Glomerular visceral epithelial cell (primary cell): ENCODE measurements at regions not wholly inside any gene's neighbourhood (a gene's known extent, or its start where the extent isn't known, plus 50 kb on each side); places are given as distances from the start of the nearest gene placed in this dataset.
A peak's percentile ranks its signal among the peaks of the same experiment; 100 is the strongest.
"Not testable (repeated sequence)": the region's sequence is repeated elsewhere in the genome, so short reads cannot be mapped to it uniquely, and the experiment has no call there.

Experiments used
- DNase-seq: peaks from one replicate; pipeline ENCODE4 v3.0.0-alpha.2; 2016; ENCODE audit errors: extremely low spot score

DNA sequence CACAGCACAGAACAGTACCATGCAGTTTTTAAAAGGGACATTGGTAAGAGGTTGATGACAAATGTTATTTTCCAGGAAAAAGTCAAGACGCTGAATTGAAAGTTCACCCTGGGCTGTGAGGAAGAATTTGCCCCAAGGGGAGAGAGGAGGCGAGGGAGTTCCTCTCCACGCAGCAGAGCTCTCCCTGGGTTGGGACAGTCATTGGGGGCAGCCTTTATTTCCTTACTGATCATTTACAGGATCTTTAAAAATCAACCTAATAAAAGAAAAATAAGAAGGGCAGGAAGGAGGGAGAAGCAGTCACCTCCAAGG, 49.9 kb upstream of the WNT7B start:
- no peak for DNase-seq

DNA sequence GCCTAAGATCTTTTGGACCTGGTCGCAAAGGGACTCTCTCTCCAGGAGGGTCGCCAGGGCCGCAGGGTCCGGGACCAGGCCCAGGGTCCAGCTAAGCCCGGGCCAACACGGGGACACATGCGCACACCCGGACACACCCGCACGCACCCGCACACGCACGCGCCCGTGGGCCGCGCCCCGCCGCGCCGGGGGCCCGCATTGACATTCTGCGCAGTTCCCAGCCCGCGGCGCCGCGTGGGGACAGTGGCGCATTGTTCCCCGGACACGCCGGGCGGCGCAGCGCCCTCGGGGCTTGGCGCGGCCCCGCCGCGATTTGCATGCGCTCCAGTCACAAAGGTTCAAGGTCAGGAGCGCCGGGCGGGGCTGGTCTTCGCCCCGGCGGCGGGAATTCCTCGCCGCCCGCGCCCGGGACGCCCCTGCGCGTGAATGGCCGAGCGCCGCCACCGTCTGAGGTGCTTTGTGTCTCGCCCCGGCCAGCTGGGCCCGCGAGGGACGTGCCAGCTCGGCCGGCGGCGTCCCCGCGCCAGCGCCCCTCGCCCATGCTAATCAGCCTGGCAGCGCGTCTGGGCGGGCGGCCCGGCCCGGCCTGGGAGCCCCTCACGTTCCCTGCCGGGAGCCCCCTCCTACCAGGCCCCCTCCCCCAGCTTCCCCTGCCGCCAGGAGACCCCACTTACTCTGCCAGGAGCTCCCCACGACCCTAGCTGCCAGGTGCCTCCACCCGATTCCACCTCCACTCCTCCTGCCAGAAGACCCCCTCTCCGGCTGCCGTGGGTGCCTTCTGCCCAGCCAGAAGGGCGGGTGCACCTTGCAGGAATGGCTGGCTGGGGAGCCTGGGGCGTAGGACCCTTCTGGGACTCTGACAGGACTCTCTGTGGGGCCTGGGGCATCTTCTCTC, 50.5 kb upstream of the WNT7B start:
- DNase-seq: no peak

DNA sequence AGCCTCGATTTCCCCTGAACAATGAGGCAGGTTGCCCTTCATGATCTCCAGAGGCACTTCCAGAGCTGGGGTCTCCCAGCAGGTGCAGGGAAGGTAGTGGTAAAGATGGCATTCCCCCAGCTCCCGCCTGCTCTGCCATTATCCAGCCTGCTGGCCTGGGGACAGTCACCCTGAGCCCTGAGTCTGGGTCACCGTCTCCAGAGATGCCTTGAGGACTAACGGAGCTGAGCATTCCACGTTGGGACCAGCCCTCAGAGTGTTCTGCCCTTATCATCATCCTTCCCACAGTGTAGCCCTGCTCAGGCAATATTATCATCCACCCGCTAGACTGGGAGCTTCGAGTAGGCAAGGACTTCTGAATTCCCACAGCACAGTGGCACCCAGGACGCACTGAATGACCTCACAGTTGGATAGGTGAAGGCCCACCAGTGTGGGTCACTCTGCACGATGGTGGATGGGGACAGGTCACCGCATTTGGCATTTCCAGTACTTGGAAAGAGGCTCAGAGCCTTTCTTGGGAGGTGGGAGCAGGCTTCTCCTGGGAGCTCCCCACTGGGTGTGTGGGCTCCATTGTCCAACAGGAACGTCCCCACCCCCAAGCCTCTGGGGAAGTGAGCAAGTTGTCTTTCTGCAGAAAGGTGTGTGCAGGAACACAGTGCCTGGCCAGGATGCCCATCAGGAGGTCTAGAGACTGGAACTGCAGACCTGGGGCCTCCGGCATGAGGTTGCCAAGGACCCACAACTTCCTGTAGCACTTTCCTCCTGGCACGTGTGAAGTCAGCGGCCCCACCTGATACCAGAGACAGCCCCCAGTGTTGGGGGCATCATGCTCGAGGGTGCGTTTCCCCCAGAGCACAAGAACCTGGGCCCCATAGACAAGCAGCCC, 51.4 kb upstream of the WNT7B start:
- DNase-seq: no peak

DNA sequence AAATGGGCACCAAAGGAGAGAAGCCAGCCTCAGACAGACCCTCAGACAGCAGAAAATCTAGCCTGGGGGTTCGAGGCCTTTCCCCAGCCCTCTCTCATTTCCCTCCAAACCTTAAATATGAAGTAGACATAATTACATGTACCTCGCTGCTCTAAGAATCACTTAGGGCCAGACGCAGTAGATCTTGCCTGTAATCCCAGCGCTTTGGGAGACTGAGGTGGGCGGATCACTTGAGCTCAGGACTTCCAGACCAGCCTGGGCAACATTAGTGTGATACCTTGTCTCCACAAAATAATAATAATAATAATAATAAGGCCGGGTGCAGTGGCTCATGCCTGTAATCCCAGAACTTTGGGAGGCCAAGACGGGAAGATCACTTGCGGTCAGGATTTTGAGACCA, 52.1 kb upstream of the WNT7B start:
- DNase-seq: no peak

DNA sequence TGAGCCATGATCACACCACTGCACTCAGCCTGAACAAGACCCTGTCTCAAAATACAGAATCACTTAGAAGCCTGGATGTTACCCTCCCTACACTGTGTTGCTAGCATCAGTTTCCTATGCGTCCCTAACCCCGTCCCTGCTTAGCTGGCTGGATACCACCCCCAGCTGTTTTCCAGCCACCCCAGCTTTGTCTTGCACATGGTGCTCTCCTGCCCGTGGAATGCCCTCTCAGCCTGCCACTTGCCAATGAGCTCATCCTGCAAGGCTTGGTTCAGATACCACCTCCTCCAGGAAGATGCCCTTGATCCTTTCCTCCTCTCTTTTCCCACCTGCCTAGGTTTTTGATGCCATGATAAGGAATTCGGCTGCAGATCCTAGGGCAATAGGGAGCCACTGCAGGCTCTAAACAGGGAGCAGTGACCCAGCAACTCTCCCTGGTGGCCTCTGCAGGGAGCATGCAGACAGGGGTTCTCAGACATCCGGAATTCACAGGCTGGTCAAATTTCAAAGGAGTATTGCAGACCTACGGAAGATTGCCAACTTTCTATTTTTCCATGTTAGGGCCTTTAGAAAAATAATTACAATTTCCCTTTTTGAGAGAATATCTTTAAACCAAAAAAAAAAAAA, 52.7 kb upstream of the WNT7B start:
- no peak for DNase-seq

DNA sequence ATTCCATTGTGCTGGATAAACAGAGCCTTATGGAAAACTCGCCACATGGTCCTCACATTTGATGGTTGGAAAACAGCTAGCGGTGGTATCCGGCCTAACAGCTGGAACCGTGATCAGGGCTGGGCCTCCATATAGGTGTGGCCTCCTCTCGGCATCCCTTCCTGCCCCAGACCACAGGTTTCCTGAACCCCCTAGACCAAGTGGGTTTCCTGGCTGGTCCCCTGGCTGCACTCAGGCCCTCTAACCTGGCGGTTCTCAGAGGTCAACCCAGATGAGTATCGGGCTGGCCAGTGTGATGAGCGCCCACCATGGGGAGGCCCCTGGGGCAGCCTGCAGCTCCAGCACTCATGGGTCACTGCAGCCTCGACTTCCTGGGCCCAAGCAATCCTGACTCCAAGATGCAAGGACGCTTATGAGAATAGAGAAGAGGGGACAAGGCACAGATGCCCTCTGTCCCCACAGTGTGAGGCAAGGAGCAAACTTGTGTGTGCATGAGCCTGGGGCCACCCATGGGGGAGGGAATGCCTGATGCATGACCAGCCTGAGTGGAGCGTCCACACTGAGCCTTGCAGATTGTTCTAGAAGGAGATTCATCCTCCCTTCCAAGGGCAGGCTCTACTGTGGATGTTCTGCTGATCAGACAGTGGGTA, 53.4 kb upstream of the WNT7B start:
- no peak for DNase-seq

DNA sequence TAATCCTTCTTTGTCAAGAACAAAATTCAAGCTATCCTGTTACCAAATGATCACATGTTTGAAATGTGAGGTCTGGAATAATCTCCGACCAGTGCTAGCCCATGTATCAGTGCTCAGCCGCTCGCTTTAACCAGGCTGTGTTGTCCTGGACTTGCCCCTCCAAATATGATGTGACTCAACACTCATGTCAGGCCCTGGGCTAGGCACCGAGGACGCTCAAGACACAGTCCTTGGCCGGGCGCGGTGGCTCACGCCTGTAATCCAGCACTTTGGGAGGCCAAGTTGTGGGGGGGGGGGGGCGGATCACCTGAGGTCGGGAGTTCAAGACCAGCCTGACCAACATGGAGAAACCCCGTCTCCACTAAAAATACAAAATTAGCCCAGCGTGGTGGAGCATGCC, 54.1 kb upstream of the WNT7B start:
- DNase-seq: no peak

DNA sequence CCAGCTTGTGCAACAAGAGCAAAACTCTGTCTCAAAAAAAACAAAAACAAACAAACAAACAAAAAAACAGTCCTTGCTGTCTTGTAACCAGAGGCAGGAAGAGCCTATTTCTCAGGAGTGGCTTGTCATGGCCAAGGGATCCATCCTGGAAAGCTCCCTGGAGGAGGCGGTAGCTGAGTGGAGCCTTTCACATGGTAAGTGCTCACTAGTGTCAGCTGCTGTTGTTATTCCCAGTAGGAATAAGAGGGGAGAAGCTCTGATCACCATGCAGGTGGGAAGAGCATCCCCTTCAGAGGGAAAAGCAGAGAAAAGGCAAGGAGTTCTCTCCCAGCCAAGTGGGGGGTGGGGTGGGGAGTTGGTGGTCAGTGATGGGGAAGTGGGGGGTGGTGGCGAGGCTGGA, 54.6 kb upstream of the WNT7B start:
- no peak for DNase-seq

DNA sequence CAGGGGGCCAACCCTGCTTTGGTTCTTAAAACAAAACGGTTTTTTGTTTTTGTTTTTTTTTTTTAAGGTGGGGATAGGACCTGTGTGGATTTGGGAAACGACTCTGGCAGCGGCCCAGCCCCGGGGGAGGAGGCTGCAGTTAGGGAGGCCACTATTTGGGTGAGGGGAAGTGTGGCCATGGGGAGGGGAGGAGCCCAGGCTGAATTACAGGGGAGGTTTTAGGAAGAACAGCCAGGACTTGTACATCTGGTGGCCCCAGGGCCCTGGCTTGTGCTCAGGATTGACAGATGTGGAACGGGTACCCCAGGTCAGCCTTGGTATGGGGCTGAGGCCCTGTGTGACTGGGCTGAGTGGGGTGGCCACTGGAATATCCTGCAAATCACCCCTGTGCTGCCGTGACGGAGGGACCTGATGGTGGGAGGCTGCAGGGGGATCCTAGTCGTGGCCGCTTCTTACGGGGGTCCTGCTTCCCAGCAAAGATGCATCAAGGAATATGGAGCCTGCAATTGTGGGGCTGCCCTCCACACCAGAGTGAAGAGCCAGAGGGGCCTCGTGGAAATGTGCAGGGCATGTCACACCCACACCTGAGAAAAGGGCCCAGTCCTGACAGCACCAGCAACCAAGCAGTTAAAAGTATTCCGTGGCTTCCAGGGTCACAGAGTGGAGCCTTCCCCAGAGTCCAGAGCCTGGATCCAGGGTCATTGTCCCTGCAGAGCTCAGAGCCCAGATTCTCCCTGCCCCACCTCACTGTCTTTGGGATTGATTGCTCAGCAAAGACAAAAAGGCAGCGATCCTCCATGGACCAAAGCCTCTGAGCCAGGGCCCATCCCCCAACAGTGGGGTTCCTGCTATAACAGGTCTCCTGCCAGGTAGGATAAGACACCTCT, 55.2 kb upstream of the WNT7B start:
- DNase-seq: no peak

DNA sequence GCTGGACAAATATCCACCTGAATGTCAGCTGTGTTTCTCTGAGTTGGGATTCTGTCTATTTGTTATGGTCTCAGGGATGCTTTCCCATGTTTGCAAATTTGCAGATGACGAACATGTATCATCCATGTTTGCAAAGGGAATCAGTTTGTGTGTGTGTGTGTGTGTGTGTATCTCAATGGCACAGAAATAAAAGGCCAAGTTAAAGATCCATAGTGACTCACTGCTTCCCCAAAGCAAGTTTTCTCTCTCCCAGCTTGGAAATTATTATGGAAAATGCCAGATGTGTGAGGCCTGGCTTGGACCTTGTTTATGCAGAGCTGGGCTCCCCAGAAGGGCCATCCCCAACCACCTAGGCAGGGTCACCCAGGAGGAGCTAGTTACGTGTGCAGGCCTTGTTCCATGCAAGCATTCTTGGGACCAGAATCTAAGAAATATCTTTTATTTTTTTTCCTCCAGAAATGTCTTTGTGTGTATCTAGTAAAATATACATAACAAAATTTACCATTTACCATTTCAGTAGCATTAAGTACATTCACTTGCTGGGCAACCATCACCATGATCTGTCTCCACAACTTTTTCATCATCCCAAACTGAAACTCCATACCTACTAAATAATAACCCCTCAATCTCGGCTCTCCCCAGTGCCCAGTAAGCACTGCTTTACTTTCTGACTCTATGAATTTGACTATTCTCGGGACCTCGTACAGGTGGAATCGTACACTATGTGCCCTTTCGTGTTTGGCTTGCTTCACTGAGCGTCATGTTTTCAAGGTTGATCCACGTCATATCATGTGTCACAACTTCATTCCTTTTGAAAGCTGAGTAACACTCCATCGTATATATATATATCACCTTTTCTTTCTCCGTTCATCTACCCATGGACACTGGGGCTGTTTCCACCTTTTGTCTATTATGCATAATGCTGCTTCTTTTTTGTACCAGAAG, 56.6 kb upstream of the WNT7B start:
- DNase-seq: no peak

DNA sequence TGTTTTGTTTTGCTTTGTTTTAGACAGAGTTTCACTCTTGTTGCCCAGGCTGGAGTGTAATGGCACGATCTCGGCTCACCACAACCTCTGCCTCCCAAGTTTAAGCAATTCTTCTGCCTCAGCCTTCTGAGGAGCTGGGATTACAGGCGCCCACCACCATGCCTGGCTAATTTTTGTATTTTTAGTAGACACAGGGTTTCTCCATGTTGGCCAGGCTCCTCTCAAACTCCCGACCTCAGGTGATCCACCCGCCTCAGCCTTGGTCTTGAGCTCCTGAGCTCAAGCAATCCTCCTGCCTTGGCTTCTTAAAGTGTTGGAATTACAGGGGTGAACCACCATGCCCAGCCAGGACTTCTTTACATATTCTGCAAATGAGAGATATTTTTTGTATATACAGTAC, 57.5 kb upstream of the WNT7B start:
- DNase-seq: not testable (repeated sequence)

DNA sequence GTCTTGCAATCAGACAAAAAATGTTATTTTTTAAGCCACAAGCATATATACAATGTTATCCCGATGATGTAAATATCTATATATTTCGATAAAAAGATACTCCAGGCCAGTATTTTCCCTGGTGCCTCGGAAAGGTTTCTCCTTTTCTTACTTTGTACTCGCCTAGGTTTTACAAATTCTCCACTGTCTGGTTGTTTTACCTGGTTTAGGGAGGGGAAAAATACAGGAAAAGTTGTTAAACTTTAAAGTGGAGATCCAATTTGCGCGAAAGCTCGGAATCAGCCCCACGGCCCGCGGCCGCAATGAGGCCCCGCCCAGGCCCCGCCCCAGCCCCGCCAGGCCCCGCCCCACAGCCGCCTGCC, 58.4 kb upstream of the WNT7B start:
- no peak for DNase-seq

DNA sequence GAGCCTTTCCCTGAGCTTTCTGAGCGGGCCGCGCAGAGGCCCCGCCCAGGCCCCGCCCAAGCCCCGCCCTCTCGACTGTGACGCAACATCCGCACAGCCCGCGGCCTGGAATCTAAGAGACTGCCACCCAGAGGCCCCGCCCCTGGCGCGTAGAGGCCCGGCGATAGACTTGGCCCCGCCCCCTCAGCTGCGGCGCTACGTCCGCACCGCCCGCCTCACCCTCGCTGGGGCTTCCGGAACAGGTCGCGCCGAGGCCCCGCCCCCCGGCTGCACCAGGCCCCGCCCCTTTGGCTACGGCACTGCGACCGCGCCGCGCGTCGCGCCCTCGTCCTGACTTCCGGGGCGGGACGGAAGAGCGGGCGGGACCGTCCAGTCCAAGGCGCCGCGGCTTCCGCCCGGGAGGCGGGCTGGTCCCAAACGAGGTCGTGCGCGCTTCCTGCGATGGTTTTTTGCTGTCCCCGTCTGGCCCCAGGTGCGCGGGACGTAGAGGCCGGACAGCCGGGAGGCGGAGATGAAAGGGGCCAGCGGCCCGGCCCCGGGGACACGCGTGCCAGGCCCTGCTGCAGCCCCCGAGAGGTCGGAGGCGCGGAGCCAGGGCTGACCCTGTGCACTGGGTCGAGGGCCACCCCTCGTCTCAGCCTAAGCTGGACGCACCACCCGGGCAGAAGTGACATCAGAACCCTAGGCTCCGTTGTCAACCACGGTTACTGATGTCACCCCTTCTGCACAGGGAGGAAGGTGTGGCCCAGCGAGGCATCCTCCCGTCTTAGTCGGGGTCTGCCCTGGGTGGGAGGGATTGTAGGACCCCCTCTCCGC, 59.0 kb upstream of the WNT7B start:
- DNase-seq: peak; percentile 99

DNA sequence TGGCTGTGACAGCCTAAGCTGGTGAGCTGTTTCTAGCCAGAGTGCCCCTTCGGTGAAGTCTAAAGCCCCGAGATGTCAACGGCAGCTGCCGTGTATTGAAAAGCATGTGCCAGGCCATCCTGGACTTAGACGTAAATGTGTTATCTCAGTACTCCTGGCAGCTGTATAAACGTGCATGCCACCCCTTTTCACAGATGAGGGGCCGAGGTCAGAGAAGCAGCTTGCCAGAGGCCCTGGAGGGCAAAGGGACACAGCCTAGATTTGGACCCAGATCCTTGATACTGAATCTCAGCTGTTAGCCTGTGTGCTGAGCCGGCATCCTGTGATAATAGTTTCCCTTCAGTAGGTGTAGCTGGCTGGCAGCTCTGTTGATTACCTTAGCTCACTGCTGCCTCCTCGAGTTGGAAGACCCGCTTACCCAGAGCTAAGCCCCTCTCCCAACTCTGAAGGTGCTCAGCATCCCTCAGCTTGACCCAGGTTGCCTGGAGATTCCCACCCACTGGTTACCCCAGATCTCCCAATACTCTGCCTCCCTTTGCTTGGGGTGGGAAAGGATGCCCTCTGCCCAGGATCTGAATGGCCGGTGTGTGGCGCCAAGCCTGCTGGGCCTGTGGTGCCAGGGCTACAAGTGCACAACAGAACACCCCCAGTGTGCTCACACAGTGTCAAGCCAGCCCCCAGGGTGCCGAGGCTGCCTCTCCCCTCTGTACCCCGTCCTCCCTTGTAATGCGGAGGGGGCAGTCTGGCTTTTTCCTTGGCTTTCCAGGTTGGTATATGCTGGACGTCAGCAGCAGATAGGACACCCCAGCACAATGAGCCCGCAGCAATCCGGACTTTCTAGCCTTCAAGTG, 59.8 kb upstream of the WNT7B start:
- DNase-seq: peak; percentile 55

DNA sequence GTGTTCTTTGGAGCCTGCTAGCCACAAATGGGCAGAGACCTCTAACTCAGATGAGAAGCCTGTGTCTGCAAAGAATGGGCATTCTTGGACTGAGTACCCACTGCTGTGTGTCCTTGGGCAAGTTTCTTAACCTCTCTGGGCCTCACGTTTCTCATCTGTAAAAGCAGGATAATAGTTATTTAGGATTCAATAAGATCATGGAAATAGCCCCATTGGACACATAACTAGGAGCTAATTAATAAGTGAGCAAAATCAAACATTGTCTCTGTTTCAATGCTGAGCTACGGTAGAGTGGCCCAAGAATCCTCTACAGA, 61.2 kb upstream of the WNT7B start:
- DNase-seq: no peak

DNA sequence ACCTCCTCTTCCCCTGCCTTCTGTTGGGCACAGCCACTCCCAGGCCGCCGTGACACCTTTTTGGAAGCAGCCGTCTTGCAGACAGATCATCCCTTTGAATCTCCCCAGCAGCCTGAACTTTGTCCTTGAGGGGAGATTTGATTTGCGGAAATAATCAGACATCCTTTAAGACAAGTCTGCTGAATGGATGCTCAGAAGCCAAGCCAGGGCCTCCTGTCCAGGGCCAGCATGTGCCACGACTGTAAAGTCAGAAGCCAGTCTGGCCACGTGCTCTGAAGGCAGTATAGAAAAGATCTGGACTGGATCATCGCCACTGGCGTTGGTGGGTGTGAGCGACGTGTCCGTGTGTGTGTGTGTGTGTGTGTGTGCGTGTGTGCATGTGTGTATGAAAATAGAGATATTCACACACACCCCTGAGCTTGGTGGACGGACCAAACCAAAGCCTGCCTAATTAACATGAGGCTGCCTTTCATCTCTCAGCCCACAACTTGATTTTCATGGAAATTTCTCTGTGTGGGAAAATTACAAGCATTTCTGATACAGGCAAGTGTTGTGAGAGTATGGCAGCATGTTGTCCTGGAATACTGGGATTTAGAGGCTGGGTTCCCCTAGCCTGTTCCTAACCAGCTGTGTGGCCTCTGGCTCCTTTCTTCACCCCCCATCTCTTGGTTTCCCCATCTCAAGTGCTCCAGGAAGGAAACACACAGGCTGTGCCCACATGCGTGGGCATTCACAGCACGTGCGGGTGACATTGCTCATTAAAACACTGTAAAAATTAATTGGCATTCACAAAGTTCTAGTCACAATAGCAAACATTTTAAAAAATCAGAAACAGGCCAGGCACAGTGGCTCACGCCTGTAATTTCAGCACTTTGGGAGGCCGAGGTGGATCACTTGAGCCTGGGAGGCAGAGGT, 61.8 kb upstream of the WNT7B start:
- no peak for DNase-seq

DNA sequence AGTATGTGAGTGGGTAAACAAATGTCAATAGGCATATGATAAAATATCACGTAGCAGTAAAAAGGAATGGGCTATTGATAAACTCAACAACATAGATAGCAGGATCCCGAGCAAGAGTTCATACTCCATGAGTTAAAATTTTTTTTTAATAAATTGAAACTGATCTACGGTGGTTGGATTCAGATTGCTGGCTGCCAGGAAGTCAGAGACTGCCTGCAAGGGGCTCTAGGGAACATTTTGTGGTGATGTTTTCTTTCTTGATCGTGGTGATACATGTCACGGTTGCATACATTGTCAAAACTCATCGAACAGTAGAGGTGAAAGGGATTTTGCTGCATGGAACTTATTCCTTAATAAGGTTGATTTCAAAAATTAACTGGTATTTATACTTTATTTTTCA, 62.6 kb upstream of the WNT7B start:
- no peak for DNase-seq
